SU-DHL-6 (cell line): ENCODE measurements at regions not wholly inside any gene's neighbourhood (a gene's known extent, or its start where the extent isn't known, plus 50 kb on each side); places are given as distances from the start of the nearest gene placed in this dataset.

ENCODE experiments used
- H2AFZ ChIP-seq: fragments of 200-600 bp; sonication (generic); 2 replicates; pipeline ENCODE4 v1.6.1; 2014; ENCODE audit warnings: low read depth, mild to moderate bottlenecking, moderate library complexity, mixed read lengths, antibody characterized with exemption, low read length; ENCODE audit not compliant: severe bottlenecking
- H3F3A ChIP-seq: fragments of 200-600 bp; shearing (Covaris generic); 2 replicates; pipeline ENCODE4 v1.6.0; 2016; ENCODE audit warnings: antibody characterized with exemption, mild to moderate bottlenecking; ENCODE audit not compliant: insufficient read depth
- H3K27ac ChIP-seq: fragments of 200-600 bp; sonication (generic); 2 replicates; pipeline ENCODE4 v1.5.1; 2016; ENCODE audit warnings: low read depth, mild to moderate bottlenecking, low read length, moderate library complexity, mixed read lengths
- H3K27me3 ChIP-seq: fragments of 200-600 bp; sonication (generic), shearing (Covaris generic); 2 replicates; pipeline ENCODE4 v1.6.0; 2014; ENCODE audit warnings: mild to moderate bottlenecking, low read length
- H3K36me3 ChIP-seq: fragments of 200-600 bp; sonication (generic); 2 replicates; pipeline ENCODE4 v1.6.1; 2014; ENCODE audit warnings: mild to moderate bottlenecking, low read length, mixed read lengths
- H3K4me2 ChIP-seq: fragments of 300-600, 200-600 bp; shearing (Covaris generic), sonication (generic); 2 replicates; pipeline ENCODE4 v1.6.0; 2014; ENCODE audit warnings: low read length, low read depth, mild to moderate bottlenecking; ENCODE audit not compliant: poor library complexity, severe bottlenecking
- H3K4me3 ChIP-seq: fragments of 200-600 bp; sonication (generic); 2 replicates; pipeline ENCODE4 v1.5.1; 2014; ENCODE audit warnings: antibody characterized with exemption, low read length, mild to moderate bottlenecking, mixed read lengths; ENCODE audit not compliant: insufficient read depth, poor library complexity, severe bottlenecking
- H3K79me2 ChIP-seq: fragments of 200-600 bp; sonication (generic); 2 replicates; pipeline ENCODE4 v1.6.1; 2014; ENCODE audit warnings: mild to moderate bottlenecking, low read length, moderate library complexity; ENCODE audit not compliant: insufficient read depth
- H3K9ac ChIP-seq: fragments of 200-600 bp; sonication (generic); 2 replicates; pipeline ENCODE4 v1.7.0; 2014; ENCODE audit warnings: mild to moderate bottlenecking, low read length
- H3K9me2 ChIP-seq: fragments of 200-600 bp; sonication (generic); replicated peaks from 2 replicates; pipeline ENCODE4 v1.6.1; 2014; ENCODE audit warnings: low read length; ENCODE audit not compliant: insufficient read depth
- H3K9me3 ChIP-seq: fragments of 200-600 bp; sonication (generic); 2 replicates; pipeline ENCODE4 v1.6.1; 2014; ENCODE audit warnings: low read length, mixed read lengths; ENCODE audit not compliant: insufficient read depth
- H4K20me1 ChIP-seq: fragments of 200-600 bp; sonication (generic); 2 replicates; pipeline ENCODE4 v1.6.1; 2014; ENCODE audit warnings: low read depth, mild to moderate bottlenecking, antibody characterized with exemption, low read length, moderate library complexity, mixed read lengths
- EZH2phosphoT487 ChIP-seq: fragments of 200-600 bp; sonication (generic), shearing (Covaris generic); conservative IDR thresholded peaks from 2 replicates; pipeline ENCODE4 v1.6.1; 2018; ENCODE audit warnings: mild to moderate bottlenecking, antibody characterized with exemption, low read length, moderate library complexity, mixed read lengths
- TF ChIP-seq, protein P1 (sequence below): fragments of 200-600 bp; sonication (generic); IDR thresholded peaks from one replicate; pipeline ENCODE4 v1.5.1; 2017; ENCODE audit warnings: antibody characterized with exemption, mild to moderate bottlenecking, low read length, moderate library complexity; ENCODE audit not compliant: insufficient read depth, poor library complexity, severe bottlenecking

GRCh38 chr16:73724503-73724902, 572.1 kb upstream of the PSMD7 start:
- H2AFZ ChIP-seq: no peak overlapping the region
- H3F3A ChIP-seq: no peaks in the 10 kb centered on the region
- no peaks in the 10 kb centered on the region for H3K79me2 ChIP-seq
- no peak for TF ChIP-seq EZH2phosphoT487
- TF ChIP-seq, protein P1, sequence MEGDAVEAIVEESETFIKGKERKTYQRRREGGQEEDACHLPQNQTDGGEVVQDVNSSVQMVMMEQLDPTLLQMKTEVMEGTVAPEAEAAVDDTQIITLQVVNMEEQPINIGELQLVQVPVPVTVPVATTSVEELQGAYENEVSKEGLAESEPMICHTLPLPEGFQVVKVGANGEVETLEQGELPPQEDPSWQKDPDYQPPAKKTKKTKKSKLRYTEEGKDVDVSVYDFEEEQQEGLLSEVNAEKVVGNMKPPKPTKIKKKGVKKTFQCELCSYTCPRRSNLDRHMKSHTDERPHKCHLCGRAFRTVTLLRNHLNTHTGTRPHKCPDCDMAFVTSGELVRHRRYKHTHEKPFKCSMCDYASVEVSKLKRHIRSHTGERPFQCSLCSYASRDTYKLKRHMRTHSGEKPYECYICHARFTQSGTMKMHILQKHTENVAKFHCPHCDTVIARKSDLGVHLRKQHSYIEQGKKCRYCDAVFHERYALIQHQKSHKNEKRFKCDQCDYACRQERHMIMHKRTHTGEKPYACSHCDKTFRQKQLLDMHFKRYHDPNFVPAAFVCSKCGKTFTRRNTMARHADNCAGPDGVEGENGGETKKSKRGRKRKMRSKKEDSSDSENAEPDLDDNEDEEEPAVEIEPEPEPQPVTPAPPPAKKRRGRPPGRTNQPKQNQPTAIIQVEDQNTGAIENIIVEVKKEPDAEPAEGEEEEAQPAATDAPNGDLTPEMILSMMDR: no peak
- H3K27me3 ChIP-seq: no peaks in the 10 kb centered on the region
- H4K20me1 ChIP-seq: no peaks in the 10 kb centered on the region
- H3K9me3 ChIP-seq: no peaks in the 10 kb centered on the region
- no peak overlapping the region for H3K27ac ChIP-seq
- no peak overlapping the region for H3K4me2 ChIP-seq
- H3K4me3 ChIP-seq: no peak overlapping the region
- no peaks in the 10 kb centered on the region for H3K36me3 ChIP-seq
- no peak overlapping the region for H3K9ac ChIP-seq
- no peaks in the 10 kb centered on the region for H3K9me2 ChIP-seq

DNA sequence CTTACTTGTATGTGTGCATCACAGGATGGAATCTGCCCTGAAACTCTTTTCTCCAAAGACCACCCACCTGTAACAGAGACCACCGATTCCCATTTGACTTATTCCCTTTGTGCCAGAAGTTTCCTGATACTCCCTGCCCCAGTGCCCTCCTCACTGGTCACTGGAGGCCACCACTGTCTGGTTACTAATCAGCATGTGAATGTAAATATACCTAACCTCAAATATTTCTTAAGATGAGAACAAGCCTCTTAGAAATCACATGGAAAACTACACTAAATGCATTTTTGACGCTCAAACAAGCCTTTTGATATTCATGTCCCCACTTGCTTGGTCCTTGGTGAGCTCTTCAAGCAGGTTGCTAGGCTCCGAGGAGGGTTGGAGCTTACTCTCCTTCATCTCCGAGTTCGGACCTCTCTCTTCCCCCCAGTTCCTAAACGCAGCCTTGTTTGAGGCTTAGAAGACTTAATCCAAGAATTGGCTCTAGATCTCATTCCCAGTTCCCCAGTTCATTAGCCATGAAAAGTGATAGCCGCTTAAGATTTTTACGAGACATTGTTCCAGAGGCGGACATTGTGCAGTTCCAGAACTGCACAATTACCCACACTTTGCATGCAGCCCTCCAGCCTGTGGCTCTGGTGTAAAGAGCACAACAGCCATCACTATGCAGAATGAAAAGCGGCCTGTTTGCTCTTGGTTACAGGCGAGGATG, 579.2 kb upstream of the PSMD7 start:
- TF ChIP-seq EZH2phosphoT487: no peak
- TF ChIP-seq, protein P1: no peak
- Histone ChIP-seq H3K4me2 (no peak overlapping the region), H3K27ac (no peak overlapping the region), H3F3A (no peaks in the 10 kb centered on the region), H4K20me1 (no peaks in the 10 kb centered on the region), H3K9me3 (no peaks in the 10 kb centered on the region), H3K9me2 (no peaks in the 10 kb centered on the region), H3K27me3 (no peaks in the 10 kb centered on the region), H3K36me3 (no peaks in the 10 kb centered on the region), H2AFZ (no peak overlapping the region), H3K9ac (no peak overlapping the region), H3K4me3 (no peak overlapping the region), H3K79me2 (no peaks in the 10 kb centered on the region)

- TF ChIP-seq, protein P1: no peak
- no peak for TF ChIP-seq EZH2phosphoT487
- Histone ChIP-seq H4K20me1 (no peaks in the 10 kb centered on the region), H3K36me3 (no peaks in the 10 kb centered on the region), H3K9ac (no peak overlapping the region), H3K4me3 (no peak overlapping the region), H2AFZ (no peak overlapping the region), H3K9me3 (no peaks in the 10 kb centered on the region), H3K4me2 (no peak overlapping the region), H3F3A (no peaks in the 10 kb centered on the region), H3K27ac (no peak overlapping the region), H3K9me2 (no peaks in the 10 kb centered on the region), H3K79me2 (no peaks in the 10 kb centered on the region), H3K27me3 (no peaks in the 10 kb centered on the region)
These were observed 581.6 kb upstream of the PSMD7 start for GRCh38 chr16:73714976-73715375.
